ENCODE measurements at regions not wholly inside any gene's neighbourhood (a gene's known extent, or its start where the extent isn't known, plus 50 kb on each side); places are given as distances from the start of the nearest gene placed in this dataset.

DNA sequence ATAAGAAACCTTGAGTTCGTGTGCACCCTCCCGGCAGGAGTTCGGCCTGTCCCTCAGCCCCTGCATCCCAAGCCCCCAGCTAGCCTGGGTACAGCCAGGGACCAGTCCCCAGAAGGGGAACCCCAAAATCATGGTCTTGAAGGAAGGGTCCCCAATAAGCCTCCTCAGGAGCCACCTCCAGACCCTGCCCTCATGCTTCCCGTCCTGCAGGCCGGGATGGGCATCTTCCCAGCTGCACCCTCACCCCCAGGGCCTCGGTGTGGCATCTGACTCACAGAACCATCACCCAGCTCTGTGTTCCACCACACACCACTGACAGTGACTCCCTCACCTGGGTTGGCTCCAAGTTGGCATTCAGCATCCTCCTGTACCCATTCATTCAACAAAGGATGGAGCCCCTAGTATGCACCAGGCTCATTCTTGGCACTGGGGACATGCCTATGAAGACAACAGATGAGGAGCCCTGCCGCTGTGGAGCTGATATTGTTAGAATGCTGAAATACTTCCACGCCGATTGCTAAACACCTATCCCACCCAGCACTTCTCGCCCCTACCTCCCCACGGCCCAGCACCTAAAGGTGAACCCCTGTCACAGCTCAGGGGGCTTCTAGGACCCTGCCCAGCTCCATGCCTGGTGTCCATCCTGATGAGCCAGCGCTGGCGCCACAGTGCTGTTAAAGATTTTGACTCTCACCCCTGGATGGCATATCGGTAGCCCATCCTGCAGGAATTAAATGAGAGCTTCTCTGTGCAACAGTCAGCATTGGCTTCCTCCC lies 77.8 kb downstream of the BUD13 start:
- Mint-ChIP-seq H3K9me3 (ENCODE audit: unreplicated experiment) (peaks cover 5% of the 10 kb centered on the region), H3K36me3 (ENCODE audit: unreplicated experiment) (no peaks in the 10 kb centered on the region), H3K27ac (ENCODE audit: unreplicated experiment) (no peak overlapping the region), H3K4me1 (ENCODE audit: low read depth, unreplicated experiment) (no peaks in the 10 kb centered on the region), H3K4me3 (ENCODE audit: unreplicated experiment) (no peak overlapping the region), H3K27me3 (ENCODE audit: unreplicated experiment) (peaks cover 2% of the 10 kb centered on the region)
- no peak for DNase-seq
- TF ChIP-seq, protein P1, sequence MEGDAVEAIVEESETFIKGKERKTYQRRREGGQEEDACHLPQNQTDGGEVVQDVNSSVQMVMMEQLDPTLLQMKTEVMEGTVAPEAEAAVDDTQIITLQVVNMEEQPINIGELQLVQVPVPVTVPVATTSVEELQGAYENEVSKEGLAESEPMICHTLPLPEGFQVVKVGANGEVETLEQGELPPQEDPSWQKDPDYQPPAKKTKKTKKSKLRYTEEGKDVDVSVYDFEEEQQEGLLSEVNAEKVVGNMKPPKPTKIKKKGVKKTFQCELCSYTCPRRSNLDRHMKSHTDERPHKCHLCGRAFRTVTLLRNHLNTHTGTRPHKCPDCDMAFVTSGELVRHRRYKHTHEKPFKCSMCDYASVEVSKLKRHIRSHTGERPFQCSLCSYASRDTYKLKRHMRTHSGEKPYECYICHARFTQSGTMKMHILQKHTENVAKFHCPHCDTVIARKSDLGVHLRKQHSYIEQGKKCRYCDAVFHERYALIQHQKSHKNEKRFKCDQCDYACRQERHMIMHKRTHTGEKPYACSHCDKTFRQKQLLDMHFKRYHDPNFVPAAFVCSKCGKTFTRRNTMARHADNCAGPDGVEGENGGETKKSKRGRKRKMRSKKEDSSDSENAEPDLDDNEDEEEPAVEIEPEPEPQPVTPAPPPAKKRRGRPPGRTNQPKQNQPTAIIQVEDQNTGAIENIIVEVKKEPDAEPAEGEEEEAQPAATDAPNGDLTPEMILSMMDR (IDR thresholded peaks at IDR 0.05; ENCODE audit: partially characterized antibody, unreplicated experiment) = no peak

DNA sequence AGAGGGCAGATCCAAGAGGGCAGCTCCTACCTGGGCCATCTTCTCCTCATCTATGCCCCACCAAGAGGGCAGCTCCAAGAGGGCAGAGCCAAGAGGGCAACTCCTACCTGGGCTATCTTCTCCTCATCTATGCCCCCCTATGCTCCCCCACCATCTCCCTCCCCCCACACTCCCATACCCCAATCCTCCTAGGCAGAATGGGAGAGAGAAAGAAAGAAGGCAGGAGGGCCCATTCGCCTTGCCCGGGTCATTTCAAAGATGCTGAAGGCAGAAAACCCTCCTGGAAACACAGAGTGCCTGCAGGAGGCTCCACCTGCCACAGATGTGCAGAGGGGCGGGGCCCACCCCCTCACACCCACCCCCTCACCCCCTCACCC lies 78.5 kb downstream of the BUD13 start:
- Mint-ChIP-seq H3K9me3 (ENCODE audit: unreplicated experiment) (peaks cover 5% of the 10 kb centered on the region), H3K27me3 (ENCODE audit: unreplicated experiment) (peaks cover 5% of the 10 kb centered on the region), H3K4me1 (ENCODE audit: low read depth, unreplicated experiment) (no peaks in the 10 kb centered on the region), H3K36me3 (ENCODE audit: unreplicated experiment) (no peaks in the 10 kb centered on the region), H3K4me3 (ENCODE audit: unreplicated experiment) (no peak overlapping the region), H3K27ac (ENCODE audit: unreplicated experiment) (no peak overlapping the region)
- DNase-seq = no peak
- TF ChIP-seq, protein P1 (IDR thresholded peaks at IDR 0.05; ENCODE audit: partially characterized antibody, unreplicated experiment) = no peak

DNA sequence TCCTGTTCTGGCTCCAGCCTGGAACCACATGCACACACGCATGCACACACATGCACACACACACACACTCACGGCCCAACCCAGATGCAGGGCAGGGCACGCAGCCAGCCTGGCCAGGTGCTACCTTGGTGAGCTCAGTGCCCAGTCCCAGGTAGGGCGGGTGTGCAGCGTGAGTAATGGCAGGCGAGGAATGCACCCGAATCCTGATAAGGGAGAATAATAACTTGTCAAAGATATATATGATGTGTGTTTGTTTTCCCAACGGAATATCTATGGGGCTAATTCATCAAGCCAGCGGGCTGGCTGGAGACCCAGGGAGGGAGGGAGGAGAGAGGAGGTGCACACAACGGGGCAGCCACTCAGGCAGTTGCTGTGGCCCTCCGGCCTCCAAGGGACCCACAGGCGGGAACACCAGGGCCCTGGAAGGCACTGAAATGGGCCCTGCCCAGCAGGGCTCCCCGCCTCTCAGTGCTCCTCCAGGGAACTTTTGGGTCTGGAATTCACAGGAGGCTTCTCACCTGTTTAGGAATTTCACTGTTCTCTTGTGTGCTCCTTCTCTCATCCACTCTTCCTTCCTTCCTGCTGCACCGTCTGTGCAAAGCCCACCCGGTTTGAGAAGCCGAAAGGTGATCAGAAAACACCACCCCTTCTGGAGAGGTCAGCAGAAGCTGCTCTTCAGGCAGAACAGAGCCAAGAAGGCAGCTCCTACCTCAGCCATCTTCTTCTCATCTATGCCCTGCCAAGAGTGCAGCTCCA lies 79.0 kb downstream of the BUD13 start:
- Mint-ChIP-seq H3K4me1 (ENCODE audit: low read depth, unreplicated experiment) (peaks cover 2% of the 10 kb centered on the region), H3K9me3 (ENCODE audit: unreplicated experiment) (peaks cover 5% of the 10 kb centered on the region), H3K4me3 (ENCODE audit: unreplicated experiment) (no peak overlapping the region), H3K27ac (ENCODE audit: unreplicated experiment) (no peak overlapping the region), H3K36me3 (ENCODE audit: unreplicated experiment) (no peaks in the 10 kb centered on the region), H3K27me3 (ENCODE audit: unreplicated experiment) (peaks cover 5% of the 10 kb centered on the region)
- TF ChIP-seq, protein P1 (IDR thresholded peaks at IDR 0.05; ENCODE audit: partially characterized antibody, unreplicated experiment) = no peak
- no peak for DNase-seq

- Mint-ChIP-seq H3K27ac (ENCODE audit: unreplicated experiment) (no peak overlapping the region), H3K4me3 (ENCODE audit: unreplicated experiment) (no peak overlapping the region), H3K9me3 (ENCODE audit: unreplicated experiment) (peaks cover 8% of the 10 kb centered on the region), H3K4me1 (ENCODE audit: low read depth, unreplicated experiment) (peaks cover 8% of the 10 kb centered on the region), H3K36me3 (ENCODE audit: unreplicated experiment) (no peaks in the 10 kb centered on the region), H3K27me3 (ENCODE audit: unreplicated experiment) (peaks cover 5% of the 10 kb centered on the region)
- TF ChIP-seq, protein P1 (IDR thresholded peaks at IDR 0.05; ENCODE audit: partially characterized antibody, unreplicated experiment) = no peak
- no peak for DNase-seq
Observed at GRCh38 chr11:116693102-116693570, 79.7 kb downstream of the BUD13 start.
